ENCODE measurements at regions not wholly inside any gene's neighbourhood (a gene's known extent, or its start where the extent isn't known, plus 50 kb on each side); places are given as distances from the start of the nearest gene placed in this dataset.

- TF ChIP-seq, protein P1, sequence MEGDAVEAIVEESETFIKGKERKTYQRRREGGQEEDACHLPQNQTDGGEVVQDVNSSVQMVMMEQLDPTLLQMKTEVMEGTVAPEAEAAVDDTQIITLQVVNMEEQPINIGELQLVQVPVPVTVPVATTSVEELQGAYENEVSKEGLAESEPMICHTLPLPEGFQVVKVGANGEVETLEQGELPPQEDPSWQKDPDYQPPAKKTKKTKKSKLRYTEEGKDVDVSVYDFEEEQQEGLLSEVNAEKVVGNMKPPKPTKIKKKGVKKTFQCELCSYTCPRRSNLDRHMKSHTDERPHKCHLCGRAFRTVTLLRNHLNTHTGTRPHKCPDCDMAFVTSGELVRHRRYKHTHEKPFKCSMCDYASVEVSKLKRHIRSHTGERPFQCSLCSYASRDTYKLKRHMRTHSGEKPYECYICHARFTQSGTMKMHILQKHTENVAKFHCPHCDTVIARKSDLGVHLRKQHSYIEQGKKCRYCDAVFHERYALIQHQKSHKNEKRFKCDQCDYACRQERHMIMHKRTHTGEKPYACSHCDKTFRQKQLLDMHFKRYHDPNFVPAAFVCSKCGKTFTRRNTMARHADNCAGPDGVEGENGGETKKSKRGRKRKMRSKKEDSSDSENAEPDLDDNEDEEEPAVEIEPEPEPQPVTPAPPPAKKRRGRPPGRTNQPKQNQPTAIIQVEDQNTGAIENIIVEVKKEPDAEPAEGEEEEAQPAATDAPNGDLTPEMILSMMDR (IDR thresholded peaks at IDR 0.05; ENCODE audit: low read depth, low read length, poor library complexity, severe bottlenecking) = peak; percentile 32
- TF ChIP-seq EZH2phosphoT487 (IDR thresholded peaks at IDR 0.05; ENCODE audit: borderline replicate concordance, low read length) = no peak
Measured at GRCh38 chr5:73295447-73295846, 122.5 kb downstream of the TMEM174 start.
